ENCODE measurements at regions not wholly inside any gene's neighbourhood (a gene's known extent, or its start where the extent isn't known, plus 50 kb on each side); places are given as distances from the start of the nearest gene placed in this dataset.

GRCh38 chr3:87175732-87176131 lies 51.4 kb upstream of the CHMP2B start:
- DNase-seq (ENCODE audit: low read depth), result no peak

- no peak for DNase-seq (ENCODE audit: low read depth)
Observed at GRCh38 chr3:87173776-87174175, 53.3 kb upstream of the CHMP2B start.

- no peak for DNase-seq (ENCODE audit: low read depth)
Observed at GRCh38 chr3:87173071-87173470, 54.0 kb upstream of the CHMP2B start.

GRCh38 chr3:87167628-87168456 lies 59.3 kb upstream of the CHMP2B start:
- DNase-seq (ENCODE audit: low read depth), result peak; percentile 7

- no peak for DNase-seq (ENCODE audit: low read depth)
Observed at GRCh38 chr3:87164245-87164644, 62.9 kb upstream of the CHMP2B start.

- no peak for DNase-seq (ENCODE audit: low read depth)
Observed at GRCh38 chr3:87161851-87162250, 65.3 kb upstream of the CHMP2B start.

GRCh38 chr3:87161417-87161816 lies 65.7 kb upstream of the CHMP2B start:
- DNase-seq (ENCODE audit: low read depth), result no peak

GRCh38 chr3:87161013-87161412 lies 66.1 kb upstream of the CHMP2B start:
- no peak for DNase-seq (ENCODE audit: low read depth)

- DNase-seq (ENCODE audit: low read depth), result no peak
Observed at GRCh38 chr3:87158823-87159222, 68.3 kb upstream of the CHMP2B start.

GRCh38 chr3:87148020-87148419 lies 79.1 kb upstream of the CHMP2B start:
- DNase-seq (ENCODE audit: low read depth), result no peak

GRCh38 chr3:87147562-87147961 lies 79.5 kb upstream of the CHMP2B start:
- no peak for DNase-seq (ENCODE audit: low read depth)

- no peak for DNase-seq (ENCODE audit: low read depth)
Observed at GRCh38 chr3:87145553-87145952, 81.6 kb upstream of the CHMP2B start.

GRCh38 chr3:87136066-87136596 lies 91.0 kb upstream of the CHMP2B start:
- DNase-seq (ENCODE audit: low read depth), result no peak

- no peak for DNase-seq (ENCODE audit: low read depth)
Observed at GRCh38 chr3:87135412-87135811, 91.7 kb upstream of the CHMP2B start.

GRCh38 chr3:87132801-87133200 lies 94.3 kb upstream of the CHMP2B start:
- no peak for DNase-seq (ENCODE audit: low read depth)

- DNase-seq (ENCODE audit: low read depth), result no peak
Observed at GRCh38 chr3:87128006-87128405, 99.1 kb upstream of the CHMP2B start.

GRCh38 chr3:87127281-87127680 lies 99.8 kb upstream of the CHMP2B start:
- no peak for DNase-seq (ENCODE audit: low read depth)

- DNase-seq (ENCODE audit: low read depth), result no peak
Observed at GRCh38 chr3:87126321-87126720, 100.8 kb upstream of the CHMP2B start.

GRCh38 chr3:87125116-87125515 lies 102.0 kb upstream of the CHMP2B start:
- no peak for DNase-seq (ENCODE audit: low read depth)

- no peak for DNase-seq (ENCODE audit: low read depth)
Observed at GRCh38 chr3:87122766-87123165, 104.3 kb upstream of the CHMP2B start.

- no peak for DNase-seq (ENCODE audit: low read depth)
Observed at GRCh38 chr3:87121856-87122255, 105.3 kb upstream of the CHMP2B start.

- no peak for DNase-seq (ENCODE audit: low read depth)
Observed at GRCh38 chr3:87120881-87121280, 106.2 kb upstream of the CHMP2B start.

GRCh38 chr3:87120236-87120635 lies 106.9 kb upstream of the CHMP2B start:
- no peak for DNase-seq (ENCODE audit: low read depth)

GRCh38 chr3:87109465-87109864 lies 117.6 kb upstream of the CHMP2B start:
- DNase-seq (ENCODE audit: low read depth), result no peak

Measured in stimulated activated CD8-positive, alpha-beta memory T cell treated with anti-CD3 and anti-CD28 coated beads, Interleukin-12 subunit alpha, Interleukin-12 subunit beta, amount 100 ng/mL, for 1 hour (primary cell).